ENCODE measurements at regions not wholly inside any gene's neighbourhood (a gene's known extent, or its start where the extent isn't known, plus 50 kb on each side); places are given as distances from the start of the nearest gene placed in this dataset.

- no peak for TF ChIP-seq GLIS3 (CRISPR knock-in tag; IDR thresholded peaks at IDR 0.05)
- ATAC-seq: no peak
These were observed 290.6 kb downstream of the NDUFA10 start for GRCh38 chr2:239734436-239735005.

GRCh38 chr2:239732666-239733010 lies 292.5 kb downstream of the NDUFA10 start:
- no peak for ATAC-seq
- TF ChIP-seq TSHZ2 (CRISPR knock-in tag; IDR thresholded peaks at IDR 0.05) (no peak), CREB5 (CRISPR knock-in tag; IDR thresholded peaks at IDR 0.05; ENCODE audit: low read depth) (no peak), ZC3H10 (CRISPR knock-in tag; IDR thresholded peaks at IDR 0.05) (no peak), ISL1 (CRISPR knock-in tag; IDR thresholded peaks at IDR 0.05) (no peak), PPARA (CRISPR knock-in tag; IDR thresholded peaks at IDR 0.05; ENCODE audit: borderline replicate concordance) (no peak), ZNF565 (CRISPR knock-in tag; conservative IDR thresholded peaks at IDR 0.05; ENCODE audit: low read depth) (no peak), ESRRG (CRISPR knock-in tag; IDR thresholded peaks at IDR 0.05) (no peak), ZFP30 (CRISPR knock-in tag; IDR thresholded peaks at IDR 0.05) (no peak), SNAI2 (CRISPR knock-in tag; IDR thresholded peaks at IDR 0.05) (no peak), ZNF8 (CRISPR knock-in tag; IDR thresholded peaks at IDR 0.05) (no peak)
- TF ChIP-seq, protein P1, sequence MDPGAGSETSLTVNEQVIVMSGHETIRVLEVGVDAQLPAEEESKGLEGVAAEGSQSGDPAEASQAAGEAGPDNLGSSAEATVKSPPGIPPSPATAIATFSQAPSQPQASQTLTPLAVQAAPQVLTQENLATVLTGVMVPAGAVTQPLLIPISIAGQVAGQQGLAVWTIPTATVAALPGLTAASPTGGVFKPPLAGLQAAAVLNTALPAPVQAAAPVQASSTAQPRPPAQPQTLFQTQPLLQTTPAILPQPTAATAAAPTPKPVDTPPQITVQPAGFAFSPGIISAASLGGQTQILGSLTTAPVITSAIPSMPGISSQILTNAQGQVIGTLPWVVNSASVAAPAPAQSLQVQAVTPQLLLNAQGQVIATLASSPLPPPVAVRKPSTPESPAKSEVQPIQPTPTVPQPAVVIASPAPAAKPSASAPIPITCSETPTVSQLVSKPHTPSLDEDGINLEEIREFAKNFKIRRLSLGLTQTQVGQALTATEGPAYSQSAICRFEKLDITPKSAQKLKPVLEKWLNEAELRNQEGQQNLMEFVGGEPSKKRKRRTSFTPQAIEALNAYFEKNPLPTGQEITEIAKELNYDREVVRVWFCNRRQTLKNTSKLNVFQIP (CRISPR knock-in tag; IDR thresholded peaks at IDR 0.05; ENCODE audit: borderline replicate concordance, low read depth): no peak
- TF ChIP-seq, protein P2, sequence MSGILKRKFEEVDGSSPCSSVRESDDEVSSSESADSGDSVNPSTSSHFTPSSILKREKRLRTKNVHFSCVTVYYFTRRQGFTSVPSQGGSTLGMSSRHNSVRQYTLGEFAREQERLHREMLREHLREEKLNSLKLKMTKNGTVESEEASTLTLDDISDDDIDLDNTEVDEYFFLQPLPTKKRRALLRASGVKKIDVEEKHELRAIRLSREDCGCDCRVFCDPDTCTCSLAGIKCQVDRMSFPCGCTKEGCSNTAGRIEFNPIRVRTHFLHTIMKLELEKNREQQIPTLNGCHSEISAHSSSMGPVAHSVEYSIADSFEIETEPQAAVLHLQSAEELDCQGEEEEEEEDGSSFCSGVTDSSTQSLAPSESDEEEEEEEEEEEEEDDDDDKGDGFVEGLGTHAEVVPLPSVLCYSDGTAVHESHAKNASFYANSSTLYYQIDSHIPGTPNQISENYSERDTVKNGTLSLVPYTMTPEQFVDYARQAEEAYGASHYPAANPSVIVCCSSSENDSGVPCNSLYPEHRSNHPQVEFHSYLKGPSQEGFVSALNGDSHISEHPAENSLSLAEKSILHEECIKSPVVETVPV (CRISPR knock-in tag; IDR thresholded peaks at IDR 0.05): no peak

GRCh38 chr2:239731998-239732665 lies 293.0 kb downstream of the NDUFA10 start:
- no peak for ATAC-seq
- TF ChIP-seq ZNF8 (CRISPR knock-in tag; IDR thresholded peaks at IDR 0.05): no peak
- no peak for TF ChIP-seq ARNTL (CRISPR knock-in tag; IDR thresholded peaks at IDR 0.05; ENCODE audit: borderline replicate concordance, low read depth)
- no peak for TF ChIP-seq CREB5 (CRISPR knock-in tag; IDR thresholded peaks at IDR 0.05; ENCODE audit: low read depth)
- no peak for TF ChIP-seq TSHZ2 (CRISPR knock-in tag; IDR thresholded peaks at IDR 0.05)
- TF ChIP-seq ISL1 (CRISPR knock-in tag; IDR thresholded peaks at IDR 0.05): no peak
- no peak for TF ChIP-seq ZFP3 (CRISPR knock-in tag; IDR thresholded peaks at IDR 0.05)
- no peak for TF ChIP-seq ZFP30 (CRISPR knock-in tag; IDR thresholded peaks at IDR 0.05)
- TF ChIP-seq OSR1 (CRISPR knock-in tag; IDR thresholded peaks at IDR 0.05): no peak
- TF ChIP-seq ZC3H10 (CRISPR knock-in tag; IDR thresholded peaks at IDR 0.05): no peak
- no peak for TF ChIP-seq GLIS3 (CRISPR knock-in tag; IDR thresholded peaks at IDR 0.05)
- no peak for TF ChIP-seq TCF4 (CRISPR knock-in tag; IDR thresholded peaks at IDR 0.05; ENCODE audit: borderline replicate concordance)
- no peak for TF ChIP-seq PPARA (CRISPR knock-in tag; IDR thresholded peaks at IDR 0.05; ENCODE audit: borderline replicate concordance)
- TF ChIP-seq, protein P2 (CRISPR knock-in tag; IDR thresholded peaks at IDR 0.05): no peak
- TF ChIP-seq PATZ1 (CRISPR knock-in tag; IDR thresholded peaks at IDR 0.05; ENCODE audit: borderline replicate concordance): no peak
